ENCODE measurements at regions not wholly inside any gene's neighbourhood (a gene's known extent, or its start where the extent isn't known, plus 50 kb on each side); places are given as distances from the start of the nearest gene placed in this dataset.

- Histone ChIP-seq H3K4me1 (ENCODE audit: control insufficient read depth in 1 of 2, insufficient read depth in 2 of 2, low read length in 2 of 2) (no peaks in the 10 kb centered on the region), H3K79me2 (ENCODE audit: insufficient read depth, low read length) (no peaks in the 10 kb centered on the region), H2AFZ (ENCODE audit: low read depth, low read length, poor library complexity, severe bottlenecking) (no peak overlapping the region), H3K36me3 (ENCODE audit: control insufficient read depth in 1 of 2, insufficient read depth in 2 of 2, low read length in 2 of 2) (no peaks in the 10 kb centered on the region), H3K27me3 (ENCODE audit: insufficient read depth, low read length) (no peaks in the 10 kb centered on the region), H3K9ac (ENCODE audit: low read length) (no peak overlapping the region), H3K9me3 (ENCODE audit: control insufficient read depth in 1 of 2, insufficient read depth in 1 of 2, low read depth in 1 of 2, low read length in 2 of 2) (no peaks in the 10 kb centered on the region), H3K9me2 (ENCODE audit: insufficient read depth) (no peaks in the 10 kb centered on the region), H4K20me1 (ENCODE audit: insufficient read depth) (no peaks in the 10 kb centered on the region; the same call in 1 of the 2 replicates), H3K4me3 (replicated peaks in 1 of 2; ENCODE audit: low read depth in 1 of 2, low read length in 2 of 2) (no peak overlapping the region), H3K27ac (ENCODE audit: low read depth, low read length) (no peak overlapping the region), H3K4me2 (ENCODE audit: low read length) (no peak overlapping the region)
- DNase-seq (ENCODE audit: low read depth, low spot score) (no peak), ATAC-seq (no peak)
- RAD21 ChIA-PET (ENCODE audit: low non-redundant PET in 1 of 2, low total read pairs in 2 of 2, uncharacterized antibody in 2 of 2, unreplicated experiment in 2 of 2), result no interaction called here
- TF ChIP-seq ZNF274 (IDR thresholded peaks at IDR 0.05; ENCODE audit: low read depth, low read length), result no peak
- intact Hi-C loops (cut with micrococcal nuclease), result no loop called here
- POLR2A ChIA-PET, result no interaction called here
- no TSS peak for BruUV-seq (replicated peaks)
- CTCF ChIA-PET, result no interaction called here
Observed at GRCh38 chr13:80164462-80164861, 176.5 kb downstream of the SPRY2 start.

GRCh38 chr13:80161896-80162295 lies 179.0 kb downstream of the SPRY2 start:
- Histone ChIP-seq H3K36me3 (ENCODE audit: control insufficient read depth in 1 of 2, insufficient read depth in 2 of 2, low read length in 2 of 2) (no peaks in the 10 kb centered on the region), H2AFZ (ENCODE audit: low read depth, low read length, poor library complexity, severe bottlenecking) (no peak overlapping the region), H3K9ac (ENCODE audit: low read length) (no peak overlapping the region), H3K27me3 (ENCODE audit: insufficient read depth, low read length) (no peaks in the 10 kb centered on the region), H3K27ac (ENCODE audit: low read depth, low read length) (no peak overlapping the region), H4K20me1 (ENCODE audit: insufficient read depth) (no peaks in the 10 kb centered on the region; the same call in 1 of the 2 replicates), H3K9me3 (ENCODE audit: control insufficient read depth in 1 of 2, insufficient read depth in 1 of 2, low read depth in 1 of 2, low read length in 2 of 2) (no peaks in the 10 kb centered on the region), H3K4me3 (replicated peaks in 1 of 2; ENCODE audit: low read depth in 1 of 2, low read length in 2 of 2) (no peak overlapping the region), H3K9me2 (ENCODE audit: insufficient read depth) (no peaks in the 10 kb centered on the region), H3K4me1 (ENCODE audit: control insufficient read depth in 1 of 2, insufficient read depth in 2 of 2, low read length in 2 of 2) (no peaks in the 10 kb centered on the region), H3K4me2 (ENCODE audit: low read length) (no peak overlapping the region), H3K79me2 (ENCODE audit: insufficient read depth, low read length) (no peaks in the 10 kb centered on the region)
- CTCF ChIA-PET, result no interaction called here
- TF ChIP-seq CTCF (IDR thresholded peaks at IDR 0.05 in 2 of 3, conservative IDR thresholded peaks at IDR 0.05 in 1 of 3; ENCODE audit: borderline replicate concordance in 1 of 3, insufficient read depth in 1 of 3, low read depth in 2 of 3, low read length in 2 of 3) (no peak), EZH2 (IDR thresholded peaks at IDR 0.05) (no peak), POLR2AphosphoS5 (IDR thresholded peaks at IDR 0.05; ENCODE audit: low read depth, low read length) (no peak), ZFX (IDR thresholded peaks at IDR 0.05) (no peak), CEBPB (IDR thresholded peaks at IDR 0.05; ENCODE audit: low read depth) (no peak), FOSL1 (IDR thresholded peaks at IDR 0.05; ENCODE audit: low read depth) (no peak), TCF7L2 (IDR thresholded peaks at IDR 0.05; ENCODE audit: borderline replicate concordance, extremely low read depth, insufficient read depth, insufficient read length) (no peak), REST (IDR thresholded peaks at IDR 0.05; ENCODE audit: low read depth) (no peak), ZBTB33 (IDR thresholded peaks at IDR 0.05; ENCODE audit: extremely low read depth, insufficient replicate concordance, low read length) (no peak), YY1 (IDR thresholded peaks at IDR 0.05; ENCODE audit: extremely low read depth, insufficient replicate concordance, low read depth, low read length) (no peak), ELF1 (IDR thresholded peaks at IDR 0.05; ENCODE audit: borderline replicate concordance, low read depth) (no peak)
- no peak for ATAC-seq
- RAD21 ChIA-PET (ENCODE audit: low non-redundant PET in 1 of 2, low total read pairs in 2 of 2, uncharacterized antibody in 2 of 2, unreplicated experiment in 2 of 2), result no interaction called here
- intact Hi-C loops (cut with micrococcal nuclease), result no loop called here
- DNase-seq (ENCODE audit: low read depth, low spot score), result no peak
- POLR2A ChIA-PET, result no interaction called here
- BruUV-seq (replicated peaks), result no TSS peak
